UCSD-AML1 (cell line): ENCODE measurements at regions not wholly inside any gene's neighbourhood (a gene's known extent, or its start where the extent isn't known, plus 50 kb on each side); places are given as distances from the start of the nearest gene placed in this dataset.

Experiments used
- DNase-seq: peaks from one replicate; lab custom pipeline; 2025; ENCODE audit not compliant: unreplicated experiment; lab: John Stamatoyannopoulos, UW

DNA sequence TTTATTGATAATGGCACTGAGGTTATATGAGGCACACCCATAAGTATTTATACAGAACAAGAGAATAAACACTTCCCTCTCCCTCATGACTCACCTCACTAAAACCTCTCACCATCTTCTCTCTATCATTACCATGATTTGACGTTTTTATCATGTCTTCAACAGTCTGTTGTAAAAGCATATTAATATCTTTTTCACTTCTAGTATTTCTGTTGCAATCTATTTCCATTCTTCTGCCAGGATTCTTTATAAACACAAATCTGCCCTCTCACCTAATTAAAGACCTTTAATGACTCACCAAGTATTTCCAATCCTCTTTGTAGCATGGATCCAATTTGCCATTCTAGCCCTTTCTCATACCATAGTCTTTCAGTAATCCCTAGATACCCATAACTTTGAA lies 527.7 kb downstream of the SLC16A7 start:
- no peak for DNase-seq

- DNase-seq = no peak
Observed at GRCh38 chr12:60137513-60137912, 541.7 kb downstream of the SLC16A7 start.

- DNase-seq = no peak
Observed at GRCh38 chr12:60138526-60138925, 542.7 kb downstream of the SLC16A7 start.

GRCh38 chr12:60144395-60144794 lies 548.6 kb downstream of the SLC16A7 start:
- no peak for DNase-seq

DNA sequence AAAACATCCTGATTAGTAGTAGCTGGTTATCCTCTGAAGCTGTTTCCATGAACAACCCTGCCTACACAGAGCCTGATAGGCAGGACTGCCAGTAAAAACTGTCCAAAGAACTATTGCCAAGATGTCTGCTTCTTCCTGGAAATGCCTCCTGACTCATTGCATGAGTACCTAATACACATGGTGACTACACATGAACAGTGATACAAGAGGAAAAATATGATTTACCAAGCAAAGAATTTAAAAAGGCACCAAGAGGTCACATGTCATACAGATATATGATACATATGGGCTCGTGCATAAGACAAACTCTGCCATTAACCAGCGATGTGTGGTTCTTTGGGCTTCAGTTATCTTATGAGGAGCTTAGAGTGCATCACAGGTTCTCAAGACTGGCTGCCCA lies 552.3 kb downstream of the SLC16A7 start:
- no peak for DNase-seq

- DNase-seq = no peak
Observed at GRCh38 chr12:60148831-60149230, 553.0 kb downstream of the SLC16A7 start.

DNA sequence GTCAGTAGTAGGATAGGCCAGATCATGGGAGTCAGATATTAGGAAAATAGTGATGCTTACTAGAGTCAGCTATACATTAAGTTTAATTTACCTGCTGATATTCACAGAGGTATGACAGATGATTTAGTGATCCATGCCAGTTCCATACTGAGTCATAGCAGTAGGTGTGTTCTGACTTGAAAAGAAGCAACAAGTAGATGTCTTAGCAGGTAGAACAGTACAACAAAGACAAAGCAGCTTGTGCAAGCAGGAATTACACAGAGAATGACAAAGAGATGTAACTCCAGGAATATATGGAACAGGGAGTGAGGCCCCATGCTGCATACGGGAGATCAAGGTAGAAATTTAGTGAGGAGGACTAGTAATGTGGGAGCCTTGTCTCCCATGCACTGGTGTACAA lies 556.9 kb downstream of the SLC16A7 start:
- no peak for DNase-seq

DNA sequence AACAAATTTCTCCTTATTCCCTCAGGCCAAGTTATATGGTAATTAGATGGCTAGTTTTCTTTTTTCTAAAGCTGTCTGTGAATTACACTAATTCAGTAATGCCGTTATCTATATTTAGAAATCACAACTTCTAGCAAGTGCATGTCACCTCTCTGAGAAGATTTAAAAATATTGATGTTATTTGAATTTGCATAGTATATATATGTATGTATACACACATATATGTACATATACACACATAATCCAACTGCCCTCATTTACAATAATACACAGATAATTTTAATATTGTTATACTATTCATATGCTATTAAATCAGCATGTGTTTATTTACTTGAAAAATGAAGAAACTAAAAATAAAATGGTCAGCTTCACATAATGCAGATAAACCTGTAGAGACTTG lies 563.9 kb downstream of the SLC16A7 start:
- no peak for DNase-seq

- DNase-seq = no peak
Observed at GRCh38 chr12:60162988-60163720, 567.3 kb downstream of the SLC16A7 start.

DNA sequence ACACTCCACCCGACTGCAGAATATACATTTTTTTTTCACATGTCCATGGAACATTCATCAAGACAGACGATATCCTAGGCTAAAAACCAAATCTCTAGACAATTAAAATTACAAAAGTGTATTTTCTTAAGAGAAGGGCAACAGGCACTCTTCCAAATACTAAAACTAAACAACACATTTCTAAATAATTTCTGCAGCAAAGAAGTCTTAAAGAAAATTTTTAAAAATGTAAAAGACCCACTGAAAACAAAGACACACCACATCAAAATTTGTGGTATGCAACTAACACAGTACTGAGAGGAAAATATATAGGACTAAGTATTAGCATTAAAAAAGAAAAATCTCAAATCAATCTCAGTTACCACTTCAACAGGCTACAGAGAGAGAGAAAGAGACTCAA lies 570.0 kb downstream of the SLC16A7 start:
- DNase-seq = no peak

- no peak for DNase-seq
Observed at GRCh38 chr12:60168441-60168840, 572.6 kb downstream of the SLC16A7 start.

DNA sequence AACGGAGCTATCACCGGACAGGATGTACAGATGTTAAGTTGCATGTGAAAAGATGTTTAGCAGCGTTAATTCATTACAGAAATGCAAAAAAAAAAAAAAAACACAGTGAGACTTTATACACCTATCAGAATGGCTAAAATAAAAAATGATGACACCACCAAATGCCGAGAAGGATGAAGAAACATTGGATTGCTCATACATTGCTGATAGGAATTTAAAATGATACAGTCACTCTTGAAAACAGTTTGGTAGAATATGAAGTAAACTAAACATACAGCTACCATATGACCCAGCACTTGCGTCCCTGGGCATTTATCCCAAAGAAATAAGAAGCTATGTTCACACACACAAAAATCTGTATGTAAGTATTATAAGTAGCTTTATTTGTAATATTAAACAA lies 574.1 kb downstream of the SLC16A7 start:
- no peak for DNase-seq

GRCh38 chr12:60172266-60173211 lies 576.7 kb downstream of the SLC16A7 start:
- DNase-seq = no peak

GRCh38 chr12:60173224-60174170 lies 577.7 kb downstream of the SLC16A7 start:
- no peak for DNase-seq

GRCh38 chr12:60174476-60174875 lies 578.6 kb downstream of the SLC16A7 start:
- no peak for DNase-seq

DNA sequence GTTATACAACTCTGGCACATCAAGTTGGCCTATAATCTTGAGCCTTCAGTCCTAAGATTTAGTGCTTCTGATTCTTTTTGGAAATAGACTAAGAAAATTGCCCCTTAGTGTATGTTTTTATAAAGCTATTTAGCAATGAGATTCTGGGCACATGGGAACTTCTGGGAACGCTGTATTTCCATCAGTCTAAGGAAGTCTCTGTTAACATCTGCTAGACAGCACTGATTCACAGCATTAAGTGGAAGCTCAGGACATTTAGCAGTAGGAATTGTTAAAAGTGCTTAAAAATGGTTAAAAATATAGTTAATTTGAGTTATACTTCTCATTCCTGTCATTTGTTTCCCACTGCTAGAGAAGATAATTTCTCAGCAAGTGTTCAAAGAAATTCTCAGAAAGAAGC lies 579.1 kb downstream of the SLC16A7 start:
- no peak for DNase-seq

- DNase-seq = no peak
Observed at GRCh38 chr12:60176891-60177290, 581.1 kb downstream of the SLC16A7 start.

GRCh38 chr12:60180298-60180697 lies 584.5 kb downstream of the SLC16A7 start:
- DNase-seq = no peak

DNA sequence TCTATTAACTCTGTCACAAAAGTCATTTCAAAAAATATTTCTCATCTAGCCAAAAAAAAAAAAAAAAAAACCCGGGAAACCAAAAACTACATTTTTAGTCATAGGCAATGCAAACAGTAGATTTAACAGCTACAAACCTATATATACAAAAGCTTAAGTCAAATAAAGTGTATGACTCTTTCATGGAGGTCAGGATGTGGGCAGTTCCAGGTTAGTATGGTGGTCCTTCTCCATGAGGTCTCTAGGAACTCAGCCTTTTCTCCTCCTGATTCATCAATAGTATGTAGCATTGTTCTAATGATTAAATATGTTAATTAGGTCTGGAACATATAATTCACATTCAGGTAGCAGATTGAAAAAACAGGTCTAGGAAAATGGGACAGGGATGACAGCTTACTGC lies 586.5 kb downstream of the SLC16A7 start:
- DNase-seq = no peak

DNA sequence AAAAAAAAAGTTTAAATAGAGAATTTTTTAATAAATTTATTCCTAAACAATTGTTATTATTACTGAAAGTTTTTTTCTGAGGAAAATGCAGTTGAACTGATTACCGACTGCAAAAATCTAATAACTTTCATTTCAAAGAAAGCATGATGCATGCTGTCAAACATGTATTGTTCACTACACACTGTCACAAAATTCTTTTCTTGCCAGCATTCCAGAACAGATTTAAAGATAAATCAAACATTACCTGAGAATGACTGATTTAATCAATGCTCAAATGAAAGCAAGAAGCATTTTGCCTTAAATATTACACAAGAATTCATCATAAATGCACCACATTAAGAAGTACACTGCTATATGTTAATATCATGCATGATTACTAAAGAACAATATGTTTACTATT lies 588.3 kb downstream of the SLC16A7 start:
- no peak for DNase-seq

DNA sequence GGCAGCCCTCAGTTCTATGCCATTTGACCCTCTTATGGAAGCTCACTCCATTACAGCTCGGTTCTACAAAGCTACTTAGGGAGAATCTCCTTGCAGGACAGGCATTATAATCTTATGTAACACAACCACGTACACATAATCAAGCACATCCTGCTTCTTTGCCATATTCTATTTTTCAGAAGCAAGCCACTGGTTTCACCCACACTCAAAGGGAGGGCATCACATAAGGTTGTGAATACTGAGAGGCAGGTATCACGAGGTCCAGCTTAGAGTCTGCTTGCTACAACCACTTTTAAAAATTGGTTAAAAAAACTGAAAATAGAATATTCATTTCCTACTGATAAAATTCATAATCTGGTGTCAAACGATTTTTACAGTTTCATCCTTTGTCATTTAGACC lies 589.2 kb downstream of the SLC16A7 start:
- DNase-seq = no peak
